NCI-H1436 treated with DMSO at 0.1 percent for 48 hours (cell line): ENCODE measurements at regions not wholly inside any gene's neighbourhood (a gene's known extent, or its start where the extent isn't known, plus 50 kb on each side); places are given as distances from the start of the nearest gene placed in this dataset.
"Not testable (repeated sequence)": the region's sequence is repeated elsewhere in the genome, so short reads cannot be mapped to it uniquely, and the experiment has no call there.

Source experiments
- DNase-seq: peaks from one replicate; lab custom pipeline; 2025; lab: John Stamatoyannopoulos, UW

DNA sequence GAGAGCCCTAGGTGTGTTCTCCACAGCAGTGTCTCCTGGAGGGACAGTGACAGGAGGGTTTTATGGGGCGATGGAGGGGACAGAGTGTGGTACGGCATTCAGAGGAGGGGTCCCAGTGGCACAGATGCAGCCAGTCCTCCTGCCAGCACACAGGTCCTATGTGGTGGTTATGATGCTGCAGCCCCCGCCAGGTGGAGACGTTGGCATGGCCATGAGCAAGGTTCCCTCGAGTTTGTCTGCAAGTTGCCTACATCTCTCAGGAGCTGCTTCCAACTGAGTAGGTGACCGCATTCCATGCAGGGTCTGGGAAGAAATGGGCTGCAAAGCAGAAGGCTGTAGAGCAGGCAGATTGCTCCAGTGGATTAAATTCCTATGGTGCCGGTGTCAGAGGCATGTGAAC is 646.0 kb downstream of the TBC1D22A start:
- DNase-seq, result no peak

DNA sequence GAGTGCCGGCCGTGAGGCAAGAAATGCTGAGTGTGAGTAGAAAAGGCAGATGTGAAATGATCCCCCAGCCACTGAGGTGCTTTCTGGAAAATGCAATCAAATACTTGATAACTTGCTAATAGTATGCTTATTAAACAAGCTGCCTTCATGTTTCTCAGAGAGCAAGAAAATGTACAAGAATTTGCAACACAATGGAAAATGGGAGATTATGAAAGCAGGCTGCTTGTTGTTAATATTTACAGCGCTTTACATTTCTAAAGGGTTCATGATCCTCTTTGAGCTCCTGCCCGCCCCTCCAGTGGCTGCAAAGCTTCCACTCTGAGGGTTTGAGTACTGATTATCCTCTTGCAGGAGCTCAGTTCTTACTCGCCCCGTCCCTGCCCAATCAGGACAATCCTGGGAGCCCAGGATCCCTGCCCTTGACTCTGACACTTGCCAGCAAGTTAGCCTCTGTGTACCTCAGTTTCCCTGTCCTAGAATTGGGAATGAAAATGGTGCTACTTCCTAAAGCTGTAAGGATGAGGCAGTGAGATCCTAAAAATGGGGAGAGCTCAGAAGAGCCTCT is 645.1 kb downstream of the TBC1D22A start:
- DNase-seq, result no peak

DNA sequence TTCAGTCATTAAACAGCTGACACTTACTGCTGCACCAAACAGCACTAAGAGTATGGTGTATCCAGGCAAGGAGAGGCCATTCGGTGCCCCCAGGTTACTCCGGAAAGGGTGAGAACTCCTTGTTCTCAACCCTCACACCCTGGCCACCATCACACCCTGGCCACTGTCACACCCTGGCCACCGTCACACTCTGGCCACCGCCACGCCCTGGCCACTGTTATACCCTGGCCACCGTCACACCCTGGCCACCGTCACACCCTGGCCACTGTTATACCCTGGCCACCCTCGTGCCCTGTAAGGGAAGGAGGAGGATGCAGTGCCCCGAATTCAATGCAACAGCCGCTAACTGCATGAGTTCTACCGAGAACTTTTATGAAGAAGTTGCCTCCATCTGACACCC is 644.4 kb downstream of the TBC1D22A start:
- no peak for DNase-seq

DNA sequence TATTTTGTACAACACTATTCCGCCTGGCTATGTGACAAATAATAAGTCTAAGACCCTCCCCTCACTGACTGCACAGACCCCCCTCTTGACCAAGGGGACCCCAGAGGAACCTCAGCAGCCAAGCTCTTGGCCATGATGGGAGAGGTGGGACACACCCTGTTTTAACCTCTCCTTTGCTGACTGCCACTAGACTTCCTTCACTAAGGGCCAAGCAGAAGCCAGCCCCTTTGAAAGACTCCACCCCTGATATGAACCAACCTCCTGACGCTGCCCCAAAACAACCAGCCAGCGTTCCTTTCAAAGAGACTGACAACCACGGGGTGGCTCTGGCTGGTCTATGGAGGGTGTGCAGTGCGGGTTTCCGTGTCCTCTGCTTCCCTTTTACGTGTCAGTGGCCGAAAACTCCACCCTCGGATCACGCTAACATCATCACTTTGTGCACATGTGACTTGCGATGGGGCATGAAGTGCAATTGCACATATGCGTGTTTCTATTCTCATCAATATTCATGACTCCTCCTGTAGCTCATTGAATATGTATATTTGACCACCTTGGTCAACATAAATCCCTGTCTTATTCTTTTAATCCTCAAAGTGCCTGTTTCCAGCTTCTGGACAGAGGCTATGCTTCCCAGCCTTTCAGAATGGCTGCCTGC is 643.9 kb downstream of the TBC1D22A start:
- DNase-seq, result no peak

DNA sequence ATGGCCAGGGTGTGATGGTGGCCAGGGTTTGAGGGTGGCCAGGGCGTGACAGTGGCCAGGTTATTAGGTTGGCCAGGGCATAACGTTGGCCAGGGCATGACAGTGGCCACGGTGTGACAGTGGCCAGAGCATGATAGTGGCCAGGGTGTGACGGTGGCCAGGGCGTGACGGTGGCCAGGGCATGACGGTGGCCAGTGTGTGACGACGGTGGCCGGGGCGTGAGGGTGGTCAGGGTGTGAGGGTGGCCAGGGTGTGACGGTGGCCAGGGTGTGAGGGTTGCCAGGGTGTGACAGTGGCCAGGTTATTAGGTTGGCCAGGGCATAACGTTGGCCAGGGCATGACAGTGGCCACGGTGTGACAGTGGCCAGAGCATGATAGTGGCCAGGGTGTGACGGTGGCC is 642.8 kb downstream of the TBC1D22A start:
- not testable (repeated sequence) for DNase-seq

DNA sequence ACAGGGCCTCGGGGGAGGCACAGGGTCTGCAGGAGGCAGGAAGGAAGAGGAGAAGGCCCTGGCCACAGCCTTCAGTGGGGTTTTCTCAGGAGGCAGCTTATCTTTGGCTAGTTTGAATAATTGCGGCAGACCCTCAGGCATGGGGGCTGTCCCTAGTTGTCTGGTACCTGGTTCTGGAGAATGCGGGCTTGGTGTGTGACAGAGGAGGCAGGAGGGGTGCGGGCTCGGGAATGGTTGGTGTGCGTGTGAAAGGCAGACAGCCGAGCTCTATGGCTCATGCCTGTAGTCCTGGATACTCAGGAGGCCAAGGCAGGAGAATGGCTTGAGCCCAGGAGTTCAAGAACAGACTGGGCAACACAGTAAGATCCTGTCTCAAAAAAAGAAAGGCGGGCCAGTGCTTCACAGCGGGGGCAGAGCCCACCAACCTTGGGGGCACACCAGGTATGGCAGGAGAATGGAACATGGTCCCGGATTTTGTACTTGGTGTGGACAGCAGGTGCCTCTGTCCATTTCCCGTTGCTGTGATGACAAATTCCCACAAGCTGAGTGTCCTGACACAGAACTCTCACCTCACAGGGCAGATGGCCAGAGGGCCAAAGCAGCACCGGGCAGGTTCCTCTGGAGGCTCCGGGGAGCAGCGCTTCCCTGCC is 640.6 kb downstream of the TBC1D22A start:
- no peak for DNase-seq

DNA sequence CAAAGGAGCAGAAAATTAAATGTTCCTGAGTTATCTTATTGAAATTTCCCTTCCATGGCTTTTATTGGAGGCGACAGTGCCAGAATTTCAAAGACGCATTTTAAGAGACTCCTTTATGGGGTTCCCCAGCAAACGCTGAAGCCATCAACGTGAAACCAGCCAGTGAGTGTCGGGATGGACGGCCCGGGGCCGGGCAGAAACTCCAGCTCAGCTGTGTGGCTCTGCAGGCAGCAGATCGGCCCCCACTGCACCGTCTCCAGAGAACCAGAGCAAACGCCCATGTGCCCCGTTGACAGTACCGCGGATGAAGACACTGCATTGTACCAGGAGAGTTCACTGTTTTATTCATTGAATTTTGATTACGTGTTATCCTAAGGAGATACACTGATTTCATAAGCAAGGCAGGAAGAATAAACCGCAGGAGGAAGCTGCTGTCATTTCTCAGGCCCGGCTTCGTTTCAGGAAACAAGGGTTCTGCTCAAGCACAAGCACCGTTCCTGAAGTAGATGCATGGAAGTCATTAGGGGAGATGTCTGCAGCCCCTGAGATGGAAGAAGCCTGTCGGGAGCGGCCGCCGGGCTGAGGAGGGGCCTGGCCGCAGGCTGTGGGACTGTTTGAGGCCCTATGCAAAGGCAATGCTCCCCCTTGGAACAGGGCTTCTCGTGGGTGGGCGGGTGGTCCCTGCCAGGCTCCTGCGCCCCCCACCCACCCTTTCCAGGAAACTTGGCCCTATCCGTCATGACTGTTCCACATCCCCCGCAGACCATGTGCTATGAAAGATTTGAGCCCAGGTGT is 639.7 kb downstream of the TBC1D22A start:
- DNase-seq, result no peak

DNA sequence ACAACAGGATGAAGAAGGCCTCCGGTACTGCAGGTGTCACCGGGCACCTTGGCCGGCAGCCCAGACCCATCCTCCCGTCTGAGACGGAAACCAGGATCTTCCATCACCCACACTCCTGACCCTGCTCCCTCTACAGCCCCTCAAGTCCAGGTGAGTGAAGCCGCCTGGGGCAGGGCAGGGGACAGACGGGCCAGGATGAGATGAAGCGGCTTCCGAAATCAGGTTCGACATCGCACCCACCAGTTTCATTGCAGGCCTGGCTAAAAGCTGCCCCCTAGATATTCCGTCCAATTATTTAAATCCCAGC is 639.1 kb downstream of the TBC1D22A start:
- no peak for DNase-seq

DNA sequence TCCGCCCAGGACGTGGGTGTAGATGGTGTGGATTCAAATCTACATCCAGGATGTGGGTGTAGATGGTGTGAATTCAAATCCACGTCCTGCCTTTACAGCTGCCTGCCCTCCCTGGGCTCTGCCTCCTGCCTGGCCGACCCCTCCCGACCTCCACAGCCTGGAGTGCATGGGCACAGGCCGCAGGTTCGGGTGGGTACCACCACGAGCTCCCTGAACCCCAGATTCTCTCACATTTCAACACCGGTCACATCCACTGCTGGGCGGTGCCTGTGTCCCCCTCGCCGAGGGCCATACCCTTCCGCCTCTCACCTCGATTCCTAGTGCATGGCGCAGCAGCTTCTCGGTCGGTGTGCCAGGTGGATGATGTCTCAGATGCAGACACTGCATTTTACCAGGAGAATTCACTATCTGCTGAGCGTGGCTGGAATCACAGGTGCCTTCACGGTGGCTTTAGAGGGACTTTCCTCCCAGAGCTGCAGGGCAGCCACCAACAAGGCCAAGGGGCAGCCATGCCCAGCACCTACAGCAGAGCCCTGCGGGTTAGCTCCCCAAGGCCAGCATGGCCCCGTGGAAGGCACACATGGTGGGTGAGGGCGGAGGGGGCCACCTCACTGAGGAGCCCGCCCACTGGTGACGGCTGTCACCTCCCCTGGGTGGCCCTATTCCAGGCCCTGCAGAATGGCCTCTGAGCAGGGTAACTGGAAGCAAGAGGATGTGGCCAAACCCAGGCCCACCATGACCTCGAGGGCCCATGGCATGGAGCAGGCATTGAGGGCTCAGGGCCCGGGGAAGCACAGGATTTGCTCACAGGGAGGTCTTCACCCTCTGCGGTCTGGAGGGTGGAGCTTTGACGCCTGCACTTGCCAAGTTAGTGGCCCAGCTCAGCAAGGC is 638.5 kb downstream of the TBC1D22A start:
- DNase-seq, result no peak

DNA sequence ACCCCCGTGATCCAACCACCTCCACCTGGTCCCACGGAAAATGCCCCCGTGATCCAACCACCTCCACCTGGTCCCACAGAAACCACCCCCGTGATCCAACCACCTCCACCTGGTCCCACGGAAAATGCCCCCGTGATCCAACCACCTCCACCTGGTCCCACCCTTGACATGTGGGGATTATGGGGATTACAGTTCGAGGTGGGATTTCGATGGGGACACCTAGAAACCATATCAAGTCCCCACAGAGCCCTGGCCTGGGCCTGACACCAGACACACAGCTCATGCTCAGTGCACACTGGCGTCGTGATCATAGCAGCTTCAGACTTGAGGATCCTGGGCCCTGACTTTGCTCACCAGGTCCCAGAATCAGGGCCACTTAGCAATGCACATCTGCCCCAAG is 637.7 kb downstream of the TBC1D22A start:
- DNase-seq, result not testable (repeated sequence)

DNA sequence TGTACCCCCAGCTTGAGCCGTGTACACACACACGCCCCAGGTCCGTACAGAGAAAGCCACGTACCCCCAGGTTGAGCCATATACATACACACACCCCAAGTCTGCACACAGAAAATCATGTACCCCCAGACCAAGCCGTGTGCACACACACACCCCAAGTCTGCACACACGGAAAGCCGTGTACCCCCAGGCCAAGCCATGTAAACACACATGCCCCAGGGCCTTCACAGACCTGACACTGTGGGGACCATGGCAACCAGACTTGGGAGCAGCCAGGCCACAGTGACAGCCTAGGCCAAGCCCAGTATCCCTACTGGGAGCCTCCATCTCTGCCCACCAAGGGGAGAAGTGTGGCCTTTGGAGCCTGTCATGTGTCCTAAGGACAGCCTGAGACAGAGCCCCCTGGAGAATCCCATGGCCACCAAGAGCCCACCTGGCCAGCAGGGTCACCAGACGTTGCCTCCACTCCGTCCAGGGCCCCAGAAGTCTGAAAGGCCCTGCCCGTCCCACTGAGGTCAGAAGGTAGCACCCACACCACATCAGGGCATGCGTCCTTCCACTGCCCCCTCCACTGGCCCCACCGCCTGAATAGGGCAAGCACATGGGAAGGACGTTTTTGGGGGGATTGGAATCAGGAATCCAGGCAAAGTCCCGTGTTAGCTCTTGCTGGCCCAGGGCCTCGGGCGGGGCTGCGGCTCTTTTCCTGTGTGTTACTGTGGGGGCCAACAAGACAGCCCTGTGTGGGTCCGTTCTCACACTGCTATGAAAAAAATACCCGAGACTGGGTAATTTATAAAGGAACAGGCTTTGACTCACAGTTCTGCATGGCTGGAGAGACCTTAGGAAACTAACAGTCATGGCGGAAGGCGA is 636.7 kb downstream of the TBC1D22A start:
- no peak for DNase-seq

DNA sequence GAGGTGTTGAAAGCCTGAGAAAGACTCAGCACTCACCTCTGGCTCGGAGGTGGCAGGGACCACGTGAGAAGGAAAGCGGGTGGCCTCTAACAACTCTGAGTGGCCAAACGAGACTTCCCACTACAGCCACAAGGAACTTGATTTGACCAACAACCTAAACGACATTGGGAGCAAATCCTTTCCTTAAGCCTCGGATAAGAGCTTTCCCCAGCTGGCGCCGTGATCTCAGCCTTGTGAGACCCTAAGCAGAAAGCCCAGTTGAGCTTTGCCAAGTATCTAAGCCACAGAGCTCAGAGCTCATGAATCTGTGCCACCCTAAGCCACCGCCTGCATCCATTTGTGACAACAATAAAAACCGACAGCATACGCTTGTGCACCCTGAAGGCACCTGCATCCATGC is 636.0 kb downstream of the TBC1D22A start:
- DNase-seq, result no peak

DNA sequence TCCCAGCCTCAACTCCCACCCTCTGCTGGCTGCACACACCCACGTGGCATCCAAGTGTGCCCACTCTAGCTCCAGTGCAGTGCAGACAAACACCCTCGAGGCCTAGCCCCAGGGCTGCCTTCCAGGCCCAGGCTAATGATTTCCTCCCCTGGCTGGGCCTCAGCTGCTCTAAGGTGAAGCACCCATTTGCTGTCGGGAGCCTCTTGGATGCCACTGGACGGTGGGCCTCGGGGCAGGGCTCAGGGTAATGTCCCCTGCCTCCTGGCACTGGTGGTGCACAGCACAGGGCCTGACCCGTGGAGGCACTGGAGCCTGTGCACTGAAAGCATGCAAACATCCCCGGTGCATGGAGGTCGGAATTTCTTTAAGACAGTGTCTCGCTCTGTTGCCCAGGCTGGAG is 635.2 kb downstream of the TBC1D22A start:
- DNase-seq, result no peak

DNA sequence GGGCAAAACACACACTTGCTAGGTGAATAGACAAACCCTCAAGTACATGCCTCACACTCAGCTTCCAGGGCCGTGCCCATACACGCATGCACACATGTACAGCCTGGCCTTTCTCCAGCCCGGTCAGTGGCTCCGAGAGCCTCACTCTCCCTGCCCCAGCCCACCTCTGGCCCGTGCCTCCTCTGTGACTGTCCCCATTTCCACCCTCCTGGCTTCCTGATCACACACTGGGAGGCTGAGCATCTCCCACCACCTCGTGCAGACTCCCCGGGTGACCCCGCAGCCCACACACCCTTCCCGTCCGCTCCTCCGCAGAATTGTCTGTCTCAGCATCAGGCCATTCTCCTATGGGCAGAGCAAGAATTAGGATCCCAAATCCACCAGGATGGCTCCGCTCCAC is 634.1 kb downstream of the TBC1D22A start:
- no peak for DNase-seq

DNA sequence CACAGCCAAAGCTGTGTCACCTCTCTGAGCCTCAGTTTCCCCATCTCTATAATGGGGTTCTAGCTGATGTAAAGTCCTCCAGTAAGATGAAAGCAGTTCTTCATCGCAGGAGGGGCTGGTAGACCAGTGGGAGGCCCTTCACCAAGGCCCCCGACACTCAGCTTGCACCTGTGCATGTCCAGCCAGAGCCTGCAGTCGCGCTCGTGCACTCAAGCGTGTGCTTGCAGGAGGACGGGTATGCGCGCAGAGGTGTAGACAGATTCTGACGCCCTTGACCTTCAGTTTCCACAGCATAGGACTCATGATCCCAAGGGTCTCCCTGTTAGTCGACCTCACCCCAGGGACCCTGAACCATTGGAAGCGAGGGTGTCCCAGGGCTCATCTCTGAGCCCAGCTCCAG is 633.7 kb downstream of the TBC1D22A start:
- no peak for DNase-seq

DNA sequence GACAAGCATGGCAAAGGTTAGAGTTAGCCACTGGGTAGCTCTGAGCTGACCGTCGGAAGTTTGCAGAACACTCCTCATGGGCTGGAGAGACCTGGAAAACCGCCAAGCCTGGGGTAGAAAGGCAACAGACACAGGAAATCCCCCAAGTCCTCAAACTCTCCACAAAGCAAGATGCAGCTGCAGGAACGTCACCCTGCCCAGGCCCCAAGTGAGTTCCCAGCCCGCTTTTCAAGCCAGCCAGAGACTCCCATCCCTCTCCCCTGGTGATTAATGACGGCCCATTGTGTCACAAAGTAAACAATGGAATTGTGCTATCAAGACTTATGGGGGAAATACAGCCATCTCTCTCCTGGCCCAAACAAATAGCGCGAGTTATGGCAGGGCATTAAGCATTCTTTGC is 633.0 kb downstream of the TBC1D22A start:
- DNase-seq, result no peak

DNA sequence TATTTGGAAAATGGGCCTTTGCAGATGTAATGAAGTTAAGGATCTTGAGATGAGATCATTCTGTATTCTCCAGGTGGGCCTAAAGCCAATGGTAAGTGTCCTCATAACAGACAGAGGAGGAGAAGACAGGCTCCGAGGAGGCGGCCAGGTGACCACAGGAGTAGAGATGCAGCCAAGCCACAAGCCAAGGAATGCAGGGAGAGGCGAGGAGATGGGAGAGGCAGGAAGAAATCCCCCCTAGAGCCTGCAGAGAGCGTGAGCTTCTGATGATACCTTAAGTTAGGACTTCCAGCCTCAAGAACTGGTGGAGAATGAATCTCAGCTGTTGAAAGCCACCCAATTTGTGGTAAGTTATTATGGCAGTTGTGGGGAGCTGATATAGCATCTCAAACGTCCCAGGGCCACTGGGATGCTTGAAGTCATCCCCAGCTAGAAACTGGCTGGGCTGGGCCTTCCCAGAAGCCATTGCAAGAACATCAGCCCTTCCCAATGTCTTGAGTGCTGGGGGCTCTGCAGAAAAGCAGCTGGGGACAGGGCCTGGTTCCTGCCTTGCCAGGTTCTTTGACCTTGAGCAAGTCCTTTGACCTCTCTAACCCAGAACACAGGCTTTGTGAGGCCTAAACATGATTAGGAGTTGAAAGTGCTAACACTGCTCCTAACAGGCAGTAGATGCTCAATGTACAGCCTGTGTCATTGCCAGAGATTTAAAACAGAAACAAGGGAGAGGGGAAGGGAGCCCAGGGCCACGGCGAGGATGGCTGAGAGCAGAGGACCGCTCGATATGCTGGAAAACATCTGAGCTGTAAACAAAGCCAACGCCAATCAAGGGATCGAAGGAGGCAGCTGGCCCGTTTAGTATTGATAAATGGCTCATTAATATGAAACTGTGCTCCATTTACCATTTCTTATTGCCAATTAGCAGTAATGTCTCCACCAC is 632.3 kb downstream of the TBC1D22A start:
- no peak for DNase-seq

DNA sequence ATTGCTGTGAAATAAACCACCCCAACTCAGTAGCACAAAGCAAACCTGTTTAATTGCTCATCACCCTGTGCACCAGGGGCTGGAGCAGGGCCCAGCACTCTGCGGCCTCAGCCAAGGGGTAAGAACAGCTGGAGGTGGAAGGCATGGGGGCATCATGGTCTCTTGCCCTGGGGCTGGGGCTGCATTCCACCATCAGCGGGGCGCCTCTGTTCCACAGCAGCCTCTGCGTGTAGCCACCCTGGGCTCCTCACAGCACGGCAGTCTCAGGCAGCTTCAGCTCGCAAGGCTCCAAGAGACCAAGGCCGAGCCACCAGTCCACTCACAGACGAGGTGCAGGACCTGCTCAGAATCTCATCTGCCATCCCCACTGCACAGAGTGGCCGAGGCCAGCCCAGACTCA is 630.7 kb downstream of the TBC1D22A start:
- DNase-seq, result no peak

DNA sequence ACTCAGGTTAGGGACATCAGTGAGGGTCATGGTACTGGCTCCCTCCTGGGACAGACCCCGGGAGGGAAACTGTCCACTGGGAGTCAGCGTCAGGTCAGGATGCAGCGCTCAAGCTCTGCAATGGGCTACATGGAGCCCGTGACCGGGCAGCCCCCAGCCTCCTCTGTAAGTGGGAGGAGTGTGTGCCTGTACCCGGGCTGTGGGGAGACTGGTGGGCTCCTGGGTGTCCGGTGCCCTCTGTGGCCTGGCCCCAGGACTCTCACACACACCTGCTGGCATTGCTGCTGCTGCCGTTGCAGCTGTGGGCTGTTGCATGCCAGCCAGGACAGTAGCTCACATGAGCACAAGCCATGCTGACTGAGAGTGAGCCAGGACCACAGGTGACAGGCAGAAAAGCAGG is 630.3 kb downstream of the TBC1D22A start:
- DNase-seq, result no peak

DNA sequence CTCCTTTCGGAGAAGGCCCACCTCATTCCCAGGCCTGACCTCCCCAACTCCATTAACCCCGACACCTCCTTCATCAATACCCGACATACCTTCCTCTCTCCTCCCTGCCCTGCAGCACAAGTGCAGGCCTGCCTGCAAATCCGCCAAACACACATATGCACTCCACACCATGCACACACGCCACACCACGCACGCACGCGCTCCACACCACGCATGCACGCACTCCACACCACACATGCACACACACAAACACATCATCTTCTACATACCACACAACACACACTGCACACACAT is 629.6 kb downstream of the TBC1D22A start:
- DNase-seq, result no peak
